Fibroblast of the aortic adventitia (primary cell): ENCODE measurements at regions not wholly inside any gene's neighbourhood (a gene's known extent, or its start where the extent isn't known, plus 50 kb on each side); places are given as distances from the start of the nearest gene placed in this dataset.

ENCODE experiments used
- DNase-seq: peaks from one replicate; pipeline ENCODE4 v3.0.0-alpha.2; 2010; ENCODE audit warnings: low read depth
- H3K4me3 ChIP-seq: 2 replicates; pipeline ENCODE4 v1.5.1; 2011; ENCODE audit warnings: low read depth, mild to moderate bottlenecking, control low read depth, low read length, moderate library complexity
- CTCF ChIP-seq: IDR thresholded peaks from 2 replicates; pipeline ENCODE4 v1.5.1; 2011; ENCODE audit warnings: mild to moderate bottlenecking, low read length, control low read depth, inconsistent platforms; ENCODE audit not compliant: insufficient read depth

DNA sequence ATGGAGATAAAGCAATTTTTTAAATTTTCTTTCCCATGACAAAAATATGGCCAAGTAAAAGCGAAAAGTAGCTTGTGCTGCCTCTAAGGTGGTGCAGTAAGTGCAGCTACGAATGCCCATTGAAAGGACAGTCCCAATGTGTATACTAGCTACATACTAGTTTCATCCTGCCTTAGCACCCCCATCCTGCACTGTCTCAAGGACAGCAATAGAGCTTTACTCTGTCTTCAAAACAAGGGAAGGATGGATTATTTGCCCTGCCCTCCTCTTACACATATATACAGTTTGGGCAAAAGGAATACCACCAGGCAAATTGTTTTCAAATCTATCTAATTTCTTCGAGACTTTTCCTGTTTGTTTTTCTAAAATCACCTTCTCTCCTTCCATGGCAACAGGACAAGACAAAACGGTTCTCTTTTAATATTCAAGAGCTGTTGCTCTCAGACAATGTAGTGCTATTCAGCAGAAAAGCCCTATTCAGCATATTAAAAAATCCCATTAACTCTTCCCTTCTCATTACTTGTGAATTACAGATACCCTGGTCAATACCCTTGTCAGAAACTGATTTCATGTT, 75.1 kb upstream of the SLC7A11 start:
- no peak for DNase-seq
- no peak for TF ChIP-seq CTCF
- no peak overlapping the region for H3K4me3 ChIP-seq

DNA sequence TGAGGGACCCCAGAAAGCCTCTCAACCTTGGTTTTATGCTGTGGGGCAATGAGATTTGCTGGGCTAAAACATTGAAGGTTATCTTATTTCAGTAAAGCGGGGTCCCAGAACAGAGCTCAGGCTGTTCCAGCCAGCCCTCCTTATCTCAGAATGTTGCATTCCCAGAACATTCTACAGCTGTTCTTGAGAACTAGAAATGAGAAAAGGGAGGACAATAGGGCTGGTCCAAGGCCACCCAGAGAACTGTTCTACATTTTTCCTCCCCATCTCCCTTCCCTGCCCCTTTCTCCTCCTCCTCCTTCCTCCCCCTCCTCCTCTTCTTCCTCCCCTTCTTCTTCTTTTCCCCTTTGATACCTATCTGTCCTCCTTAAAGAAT, 70.4 kb upstream of the SLC7A11 start:
- no peak for DNase-seq
- TF ChIP-seq CTCF, result no peak
- no peak overlapping the region for H3K4me3 ChIP-seq

GRCh38 chr4:138311771-138312535, 69.8 kb upstream of the SLC7A11 start:
- TF ChIP-seq CTCF, result no peak
- no peak overlapping the region for H3K4me3 ChIP-seq
- peak; percentile 63 for DNase-seq

GRCh38 chr4:138310991-138311390, 68.8 kb upstream of the SLC7A11 start:
- H3K4me3 ChIP-seq, result no peak overlapping the region
- DNase-seq, result peak; percentile 75
- TF ChIP-seq CTCF, result no peak

DNA sequence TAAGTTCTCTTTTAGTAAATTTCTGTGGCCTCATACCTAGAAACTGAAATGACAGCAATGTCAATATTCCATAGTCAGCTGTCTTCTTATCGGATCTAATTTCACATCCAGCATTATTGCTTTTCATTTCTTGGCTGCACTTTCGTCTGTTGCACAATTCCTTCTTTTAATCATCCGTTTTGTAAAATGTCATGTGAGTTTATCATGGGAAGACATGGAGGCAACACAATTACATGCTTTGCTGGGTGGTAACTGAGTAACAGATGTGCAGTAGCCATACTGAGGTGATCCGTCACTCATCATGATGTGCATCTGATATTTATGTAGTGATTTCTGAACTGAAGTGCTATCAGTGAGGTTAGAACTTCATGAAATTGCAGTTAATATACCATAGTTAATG, 68.3 kb upstream of the SLC7A11 start:
- DNase-seq, result peak; percentile 57
- TF ChIP-seq CTCF, result no peak

GRCh38 chr4:138308356-138308755, 66.2 kb upstream of the SLC7A11 start:
- TF ChIP-seq CTCF, result no peak
- peak; percentile 31 for DNase-seq

More for the DNA sequence above, 68.3 kb upstream of the SLC7A11 start:
- no peak overlapping the region for H3K4me3 ChIP-seq

More at GRCh38 chr4:138308356-138308755, 66.2 kb upstream of the SLC7A11 start:
- H3K4me3 ChIP-seq, result no peak overlapping the region
